IgD-negative memory B cell (primary cell): ENCODE measurements at regions not wholly inside any gene's neighbourhood (a gene's known extent, or its start where the extent isn't known, plus 50 kb on each side); places are given as distances from the start of the nearest gene placed in this dataset.

Experiments used
- H3K27ac Mint-ChIP-seq, 3 donors: one replicate each; pipeline ENCODE4 v1.8.0; 2020 to 2022; ENCODE audit warnings: mild to moderate bottlenecking in 3 of 3, mixed read lengths in 3 of 3, moderate library complexity in 1 of 3
- H3K27me3 Mint-ChIP-seq: one replicate; pipeline ENCODE4 v1.8.0; 2021; ENCODE audit warnings: mixed read lengths
- H3K36me3 Mint-ChIP-seq: one replicate; pipeline ENCODE4 v1.8.0; 2020; ENCODE audit warnings: mild to moderate bottlenecking, mixed read lengths
- H3K4me1 Mint-ChIP-seq, 3 donors: one replicate each; pipeline ENCODE4 v1.8.0; 2020 to 2022; ENCODE audit warnings: mixed read lengths in 3 of 3, mild to moderate bottlenecking in 1 of 3
- H3K4me3 Mint-ChIP-seq, 4 donors: one replicate each; pipeline ENCODE4 v1.8.0; 2020 to 2022; ENCODE audit warnings: mild to moderate bottlenecking in 4 of 4, mixed read lengths in 4 of 4, moderate library complexity in 3 of 4
- H3K9me3 Mint-ChIP-seq, 3 donors: one replicate each; pipeline ENCODE4 v1.8.0; 2020 to 2021; ENCODE audit warnings: mixed read lengths in 3 of 3, mild to moderate bottlenecking in 1 of 3

DNA sequence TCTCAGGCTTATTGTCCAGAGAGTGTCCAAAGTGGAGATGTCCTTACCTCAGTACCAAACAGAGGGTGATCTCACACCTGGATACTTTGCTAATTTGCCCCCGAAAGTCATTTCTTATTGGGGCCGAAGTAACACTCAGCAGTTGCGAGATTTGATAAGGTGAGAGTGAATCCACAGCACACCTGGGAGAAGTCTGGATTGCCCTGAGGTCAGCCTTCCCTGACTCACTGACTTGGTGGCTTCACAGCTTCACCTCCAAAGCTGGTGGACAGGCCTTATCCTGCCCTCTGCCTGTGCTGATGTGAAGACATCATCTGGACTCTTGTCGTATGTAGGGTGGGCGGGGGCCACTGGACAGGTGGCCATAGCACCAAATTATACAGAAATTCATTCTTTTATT, 101.9 kb upstream of the ARMC2 start:
- Mint-ChIP-seq H3K9me3 (no peaks in the 10 kb centered on the region), H3K4me3 (no peak overlapping the region), H3K27ac (peak overlapping the region in 1 of 3 donors; percentile 10), H3K36me3 (peaks cover 3% of the 10 kb centered on the region), H3K4me1 (peaks cover 0 to 3% (median 0%) of the 10 kb centered on the region in 3 donors), H3K27me3 (peaks cover 21% of the 10 kb centered on the region)

GRCh38 chr6:108746836-108747575, 101.2 kb upstream of the ARMC2 start:
- Mint-ChIP-seq H3K27ac (peak overlapping the region in 1 of 3 donors; percentile 10), H3K36me3 (peaks cover 3% of the 10 kb centered on the region), H3K4me3 (no peak overlapping the region), H3K9me3 (no peaks in the 10 kb centered on the region), H3K4me1 (peaks cover 0 to 3% (median 0%) of the 10 kb centered on the region in 3 donors), H3K27me3 (peaks cover 21% of the 10 kb centered on the region)

DNA sequence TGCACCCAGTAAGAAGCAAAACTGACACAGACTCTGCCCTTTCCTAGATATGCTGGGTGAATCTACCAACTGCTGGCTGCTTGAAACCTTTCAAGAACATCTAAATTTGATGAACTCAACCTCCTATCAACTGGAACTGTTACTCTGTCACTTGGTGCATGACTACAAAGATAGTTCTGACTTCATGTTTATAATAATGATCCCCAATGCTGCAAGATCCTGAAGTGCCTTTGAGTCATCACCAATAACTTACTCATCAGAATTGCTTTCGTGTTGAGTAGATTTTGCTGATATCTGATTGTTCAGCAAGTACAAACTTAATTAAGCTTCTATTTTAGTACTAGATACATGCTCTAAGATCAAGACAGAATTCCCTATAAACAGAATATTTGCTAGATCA, 100.2 kb upstream of the ARMC2 start:
- H3K27ac Mint-ChIP-seq = no peak overlapping the region
- no peaks in the 10 kb centered on the region for H3K9me3 Mint-ChIP-seq
- no peak overlapping the region for H3K4me3 Mint-ChIP-seq
- H3K36me3 Mint-ChIP-seq = peaks cover 3% of the 10 kb centered on the region
- peaks cover 20% of the 10 kb centered on the region for H3K27me3 Mint-ChIP-seq
- peaks cover 0 to 3% (median 0%) of the 10 kb centered on the region in 3 donors for H3K4me1 Mint-ChIP-seq

DNA sequence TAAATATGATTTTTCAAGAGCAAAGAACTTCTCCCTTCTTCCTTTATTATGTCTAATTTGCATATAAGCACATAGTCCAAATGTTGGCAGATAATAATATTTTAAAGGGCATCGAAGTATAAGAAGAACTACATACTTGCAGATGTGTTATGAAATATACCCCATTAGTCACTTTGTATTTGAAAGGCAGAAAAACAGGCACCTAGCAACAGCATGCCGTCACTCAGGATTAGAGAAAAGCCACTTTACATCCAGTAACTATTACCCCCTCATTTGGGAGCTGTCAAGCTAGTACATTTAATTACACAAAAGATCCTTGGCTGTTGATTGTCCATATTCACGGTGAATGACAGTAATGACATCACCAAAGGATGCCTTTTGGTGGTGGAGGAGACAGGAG, 99.3 kb upstream of the ARMC2 start:
- H3K4me1 Mint-ChIP-seq = peaks cover 0 to 3% (median 0%) of the 10 kb centered on the region in 3 donors
- peaks cover 3% of the 10 kb centered on the region for H3K36me3 Mint-ChIP-seq

GRCh38 chr6:108750801-108751200, 97.4 kb upstream of the ARMC2 start:
- Mint-ChIP-seq H3K27ac (no peak overlapping the region), H3K9me3 (no peaks in the 10 kb centered on the region), H3K36me3 (peaks cover 3% of the 10 kb centered on the region), H3K4me3 (no peak overlapping the region), H3K27me3 (peaks cover 9% of the 10 kb centered on the region), H3K4me1 (peaks cover 0 to 3% (median 2%) of the 10 kb centered on the region in 3 donors)

More for the DNA sequence above, 99.3 kb upstream of the ARMC2 start:
- Mint-ChIP-seq H3K27ac (no peak overlapping the region), H3K4me3 (no peak overlapping the region), H3K27me3 (peaks cover 13% of the 10 kb centered on the region), H3K9me3 (no peaks in the 10 kb centered on the region)

- Mint-ChIP-seq H3K27ac (no peak overlapping the region), H3K27me3 (peaks cover 9% of the 10 kb centered on the region), H3K4me1 (peaks cover 0 to 3% (median 2%) of the 10 kb centered on the region in 3 donors), H3K4me3 (no peak overlapping the region), H3K36me3 (peaks cover 3% of the 10 kb centered on the region), H3K9me3 (no peaks in the 10 kb centered on the region)
These were observed 96.9 kb upstream of the ARMC2 start for GRCh38 chr6:108751282-108751681.

DNA sequence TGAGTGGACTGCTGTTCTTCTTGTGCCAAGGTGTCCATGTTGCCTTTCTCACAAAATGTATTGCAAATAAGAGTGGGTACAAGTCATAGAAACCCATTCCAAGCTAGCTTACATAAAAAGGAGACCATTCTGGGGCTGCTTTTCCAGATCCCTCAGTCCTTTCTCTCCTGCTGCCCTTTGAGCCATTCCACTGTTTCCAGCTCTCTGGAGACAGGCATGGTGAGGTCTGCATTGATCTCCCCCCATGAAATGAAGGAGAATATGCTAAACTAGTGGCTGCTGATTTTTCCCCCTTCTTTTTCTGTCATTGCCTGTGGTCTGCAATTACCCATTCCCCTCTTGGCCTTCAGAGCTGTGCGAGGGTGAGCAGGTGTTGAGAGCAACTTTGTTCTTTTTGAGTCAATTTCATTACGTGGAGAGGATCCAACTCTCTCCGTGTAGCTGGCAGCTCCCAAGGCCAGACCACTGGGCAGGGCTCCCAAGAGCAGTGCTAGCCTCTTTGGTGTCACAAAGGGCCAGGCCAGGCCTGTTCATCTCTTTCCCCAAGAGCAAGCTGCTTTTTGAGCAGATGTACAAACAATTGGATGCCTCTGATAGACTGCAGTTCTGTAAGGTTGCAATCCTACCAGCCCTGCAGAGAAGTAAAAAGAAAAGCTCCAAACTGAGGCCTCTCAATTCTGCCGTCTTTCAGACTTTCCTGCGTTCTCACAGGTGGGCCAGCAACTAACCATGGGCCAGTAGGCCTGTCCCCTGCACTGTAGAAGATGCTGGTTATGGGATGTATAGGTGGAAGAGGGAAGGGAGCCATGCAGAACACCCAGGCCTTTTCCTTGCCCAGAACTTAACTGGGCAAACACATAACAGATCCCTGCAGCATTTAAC, 96.1 kb upstream of the ARMC2 start:
- no peak overlapping the region for H3K27ac Mint-ChIP-seq
- peaks cover 2% of the 10 kb centered on the region for H3K36me3 Mint-ChIP-seq
- no peaks in the 10 kb centered on the region for H3K9me3 Mint-ChIP-seq
- peaks cover 0 to 2% (median 1%) of the 10 kb centered on the region in 3 donors for H3K4me1 Mint-ChIP-seq
- H3K4me3 Mint-ChIP-seq = no peak overlapping the region
- peaks cover 9% of the 10 kb centered on the region for H3K27me3 Mint-ChIP-seq

DNA sequence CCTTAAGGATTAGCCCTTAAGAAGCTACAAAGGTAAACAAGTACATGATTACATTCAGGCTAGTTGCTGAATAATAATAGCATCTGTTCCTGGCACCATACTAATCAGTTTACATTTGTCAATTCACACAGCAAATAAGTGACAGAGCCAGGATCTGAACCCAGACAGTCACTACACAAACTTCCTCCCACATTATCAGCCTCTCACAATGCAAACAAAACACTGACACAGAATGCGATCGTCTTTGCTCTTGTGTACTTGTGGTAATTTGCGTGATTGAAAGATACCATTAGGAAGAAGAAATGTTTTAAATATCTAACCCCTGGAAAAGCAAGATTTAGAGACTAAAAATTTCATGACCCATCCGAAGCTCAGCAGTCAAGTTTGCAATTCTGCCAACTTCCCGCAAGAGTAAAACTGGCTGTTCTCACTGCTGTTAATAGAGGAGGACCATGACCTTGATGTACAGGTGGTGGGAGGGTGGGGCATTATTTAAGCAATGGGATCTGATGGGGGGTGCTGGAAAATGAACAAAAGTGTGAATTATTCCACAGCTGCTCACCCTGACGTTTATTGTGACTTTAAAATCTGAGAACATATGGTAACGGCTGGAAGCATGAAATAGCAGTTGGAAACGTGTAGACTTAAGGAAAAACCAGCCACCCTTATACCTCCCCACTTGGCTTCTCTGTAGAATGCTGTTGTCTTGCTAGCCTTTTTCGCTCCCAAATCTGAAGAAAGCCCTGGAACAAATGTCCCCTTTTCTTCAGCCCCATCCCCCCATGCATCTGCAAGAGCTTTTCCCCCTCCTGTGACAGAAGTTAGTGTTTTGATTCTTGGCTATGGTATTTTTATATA, 95.3 kb upstream of the ARMC2 start:
- H3K36me3 Mint-ChIP-seq = peaks cover 2% of the 10 kb centered on the region
- H3K4me1 Mint-ChIP-seq = peaks cover 0 to 2% (median 1%) of the 10 kb centered on the region in 3 donors
- H3K4me3 Mint-ChIP-seq = no peak overlapping the region
- H3K27ac Mint-ChIP-seq = no peak overlapping the region
- H3K9me3 Mint-ChIP-seq = no peaks in the 10 kb centered on the region
- peaks cover 9% of the 10 kb centered on the region for H3K27me3 Mint-ChIP-seq

DNA sequence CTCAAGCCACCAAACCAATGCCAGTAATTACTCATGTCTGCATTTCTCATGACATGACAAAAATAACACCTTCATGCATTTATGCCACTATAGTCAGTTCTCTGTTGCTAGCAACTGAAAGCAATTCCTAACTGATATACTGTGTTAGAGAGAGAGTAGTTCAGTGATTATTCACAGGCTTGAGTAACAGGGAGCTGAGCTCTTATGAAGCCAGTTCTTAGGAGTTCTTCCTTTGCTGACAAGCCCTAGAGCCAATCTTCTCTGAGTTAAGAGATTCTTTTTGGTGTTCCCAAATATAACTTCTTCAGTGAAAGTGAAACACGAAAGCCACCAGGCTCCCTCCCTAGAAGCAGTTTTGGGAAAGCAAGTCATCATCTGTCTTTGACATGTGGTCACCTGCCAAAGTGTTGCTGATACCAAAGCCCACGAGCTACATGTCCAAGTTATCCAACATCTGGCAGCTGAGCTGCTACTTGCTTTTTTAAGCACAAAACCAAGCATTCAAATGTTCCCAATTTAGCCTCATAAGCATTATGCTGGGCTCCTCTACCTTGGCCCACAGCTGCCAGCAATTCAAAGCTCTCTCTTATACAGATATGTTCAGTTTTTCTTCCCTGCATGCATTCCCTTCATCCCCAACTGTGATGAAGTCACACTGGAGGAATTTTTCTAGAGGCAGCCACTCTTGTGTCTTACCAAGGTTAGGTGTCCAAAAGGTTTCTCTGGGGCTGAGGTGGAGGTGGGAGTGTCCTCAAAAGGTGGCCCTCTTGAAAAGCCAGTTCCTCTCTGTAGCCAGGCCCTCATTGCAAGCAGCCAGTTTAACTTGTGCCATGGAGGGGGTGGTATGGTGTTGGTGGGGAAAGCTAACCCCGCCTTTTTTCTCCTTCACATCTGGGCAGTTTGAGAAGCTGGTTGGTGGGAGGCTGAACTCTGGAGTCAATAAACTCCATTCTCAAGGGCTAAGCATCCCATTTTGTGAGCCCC, 92.7 kb upstream of the ARMC2 start:
- Mint-ChIP-seq H3K27ac (no peak overlapping the region), H3K4me1 (peaks cover 0 to 2% (median 0%) of the 10 kb centered on the region in 3 donors), H3K9me3 (no peaks in the 10 kb centered on the region), H3K4me3 (no peak overlapping the region), H3K27me3 (peaks cover 11% of the 10 kb centered on the region), H3K36me3 (no peaks in the 10 kb centered on the region)

GRCh38 chr6:108757357-108757756, 90.9 kb upstream of the ARMC2 start:
- H3K4me1 Mint-ChIP-seq = peaks cover 2 to 4% (median 3%) of the 10 kb centered on the region in 3 donors
- H3K27me3 Mint-ChIP-seq = peaks cover 8% of the 10 kb centered on the region
- no peak overlapping the region for H3K4me3 Mint-ChIP-seq
- H3K27ac Mint-ChIP-seq = no peak overlapping the region
- H3K9me3 Mint-ChIP-seq = no peaks in the 10 kb centered on the region
- H3K36me3 Mint-ChIP-seq = peaks cover 2% of the 10 kb centered on the region

GRCh38 chr6:108758884-108759283, 89.3 kb upstream of the ARMC2 start:
- Mint-ChIP-seq H3K4me1 (peaks cover 5 to 7% (median 6%) of the 10 kb centered on the region in 3 donors), H3K9me3 (no peaks in the 10 kb centered on the region), H3K4me3 (peak overlapping the region in 1 of 4 donors; percentile 73), H3K36me3 (peaks cover 2% of the 10 kb centered on the region), H3K27me3 (peaks cover 8% of the 10 kb centered on the region), H3K27ac (no peak overlapping the region)

DNA sequence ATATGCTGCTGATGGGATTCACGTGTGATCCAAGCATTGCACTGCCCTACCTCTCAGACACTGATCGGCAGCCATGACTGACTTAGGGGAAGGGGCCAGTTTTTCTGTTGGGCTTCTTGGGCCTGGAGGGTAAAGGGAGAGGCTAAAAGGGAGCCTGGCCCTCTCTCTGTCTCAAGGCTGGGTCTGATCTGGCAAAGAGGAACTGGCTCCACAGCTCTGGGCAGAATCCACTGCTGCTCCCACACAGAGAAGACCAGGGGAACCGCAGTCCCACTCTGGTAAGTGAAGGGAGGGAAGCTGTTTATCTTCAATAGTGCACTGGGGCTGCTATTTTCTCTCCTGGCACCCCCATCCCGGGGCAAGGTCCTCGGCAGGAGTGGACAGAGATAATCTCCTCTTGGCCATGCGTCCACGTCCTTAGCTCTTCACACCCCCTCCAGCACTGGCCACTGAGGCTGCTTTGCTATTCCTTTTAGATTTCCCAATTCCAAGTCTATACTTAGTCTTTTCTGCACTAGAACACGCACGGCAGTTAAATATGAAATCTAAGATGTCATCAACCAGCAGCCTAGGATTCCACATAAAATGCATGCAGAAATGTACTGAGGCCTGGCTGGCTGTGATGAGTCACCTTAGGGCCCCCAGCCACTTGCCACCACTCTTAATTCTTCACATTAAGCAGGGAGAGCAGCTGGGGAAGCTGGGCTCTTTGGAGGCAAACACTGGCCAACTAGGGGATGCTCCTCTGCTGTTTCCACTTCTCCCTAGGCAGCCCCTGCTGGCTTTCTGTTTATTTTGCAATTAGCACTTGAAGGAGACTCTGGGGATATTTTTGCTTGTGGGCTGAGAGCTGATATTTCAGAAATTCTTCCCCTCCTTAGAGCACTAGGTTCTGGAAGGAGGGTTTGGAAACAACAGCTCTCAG, 87.8 kb upstream of the ARMC2 start:
- H3K4me3 Mint-ChIP-seq = no peak overlapping the region
- peak overlapping the region in 1 of 3 donors; percentile 48 for H3K27ac Mint-ChIP-seq
- H3K9me3 Mint-ChIP-seq = no peaks in the 10 kb centered on the region
- peaks cover 2% of the 10 kb centered on the region for H3K36me3 Mint-ChIP-seq
- H3K4me1 Mint-ChIP-seq = peaks cover 5 to 7% (median 6%) of the 10 kb centered on the region in 3 donors
- peaks cover 3% of the 10 kb centered on the region for H3K27me3 Mint-ChIP-seq

DNA sequence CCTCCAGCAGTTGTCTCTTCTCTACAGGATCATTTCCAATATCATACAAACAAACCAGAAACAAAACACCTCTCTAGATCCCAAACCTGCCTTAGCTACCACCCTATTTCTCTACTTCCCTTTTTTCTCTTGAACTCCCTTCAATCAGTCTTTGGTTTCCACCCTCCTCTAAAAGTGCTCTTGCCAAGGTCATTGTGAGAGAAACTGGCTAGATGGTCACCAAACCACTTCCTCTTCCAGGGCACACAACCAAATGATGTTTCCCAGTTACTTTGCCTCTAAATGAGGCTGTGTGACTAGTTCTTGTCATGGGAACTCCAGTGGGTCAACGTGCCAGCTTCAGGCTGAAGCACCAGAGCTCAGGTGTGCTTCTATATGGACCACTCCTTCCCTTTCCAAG, 85.8 kb upstream of the ARMC2 start:
- Mint-ChIP-seq H3K4me1 (peaks cover 5 to 6% (median 5%) of the 10 kb centered on the region in 3 donors), H3K36me3 (peaks cover 2% of the 10 kb centered on the region), H3K4me3 (peak overlapping the region in 1 of 4 donors; percentile 6), H3K9me3 (no peaks in the 10 kb centered on the region), H3K27ac (peak overlapping the region in 1 of 3 donors; percentile 7), H3K27me3 (peaks cover 5% of the 10 kb centered on the region)
